Psoas muscle (tissue), 7 donors: ENCODE measurements at regions not wholly inside any gene's neighbourhood (a gene's known extent, or its start where the extent isn't known, plus 50 kb on each side); places are given as distances from the start of the nearest gene placed in this dataset.

Experiments used
- ATAC-seq, 4 donors: fragments of 200-7000 bp; cut with Tn5 transposase; one replicate each; pipeline ENCODE4 v1.9.1; 2020; ENCODE audit warnings: moderate library complexity in 3 of 4, mild to moderate bottlenecking in 2 of 4
- DNase-seq, 2 donors: peaks; one replicate each; pipeline ENCODE4 v3.0.0-alpha.2; 2020
- H3K27ac ChIP-seq: fragments of 200-600 bp; one replicate; pipeline ENCODE4 v1.8.0; 2022
- H3K27me3 ChIP-seq, 3 donors: fragments of 200-600 bp in 1 of 3; one replicate each; pipeline versions ENCODE4 v1.6.1 to v1.8.0; 2013 to 2022; ENCODE audit warnings: low read length in 2 of 3, mild to moderate bottlenecking in 2 of 3, moderate library complexity in 1 of 3; ENCODE audit not compliant: insufficient read depth in 3 of 3
- H3K36me3 ChIP-seq, 2 donors: fragments of 200-600 bp in 1 of 2; one replicate each; pipeline versions ENCODE4 v1.6.1 to v1.8.0; 2013 to 2022; ENCODE audit warnings: low read depth in 1 of 2, mild to moderate bottlenecking in 1 of 2, moderate library complexity in 1 of 2; ENCODE audit not compliant: insufficient read depth in 1 of 2
- H3K4me1 ChIP-seq: fragments of 200-600 bp; one replicate; pipeline ENCODE4 v1.8.0; 2022
- H3K4me3 ChIP-seq: fragments of 200-600 bp; one replicate; pipeline ENCODE4 v1.8.0; 2022; ENCODE audit warnings: mild to moderate bottlenecking
- H3K9me3 ChIP-seq: fragments of 200-600 bp; one replicate; pipeline ENCODE4 v1.8.0; 2022
- CTCF ChIP-seq: fragments of 200-600 bp; IDR thresholded peaks from one replicate; pipeline ENCODE4 v1.8.0; 2022; ENCODE audit warnings: antibody characterized with exemption
- WGBS, 3 donors: extraction: QIAGEN DNeasy Blood & Tissue Kit; methylation state at CpG; one replicate each; pipeline versions ENCODE4 v1.1.6 to v1.1.7; 2013; 5-methylcytosine and 5-hydroxymethylcytosine counted together
- intact Hi-C, 2 donors: fragments of 100-400 bp; cut with DNase I; formaldehyde crosslinking; loops; one replicate each; pipeline versions ENCODE4 v1.11.0 to v1.14.2; 2022
- donor health status: healthy with polysubstance abuse.
- donor health status: DM: no; HTN: no; CAD: no; lungs with moderate emphysema.
- donor health status: Bipolar disorder and iron deficiency.
- donor health status: healthy.
- donor health status: DM: yes; HTN: yes; CAD: no.
- donor health status: DM: no; HTN: no; CAD: no.
- donor health status: DM: yes; HTN: yes; CAD: no.

GRCh38 chr1:81492628-81493027, 308.1 kb upstream of the ADGRL2 start:
- DNase-seq (no peak), ATAC-seq (no peak)
- H3K9me3 ChIP-seq, result peaks cover 7% of the 10 kb centered on the region
- H3K27ac ChIP-seq, result peak overlapping the region; percentile 66
- H3K4me1 ChIP-seq, result peaks cover 16% of the 10 kb centered on the region
- 26 to 42% (median 31%) methylated on average over 1 of the region's 1 CpG for WGBS, 3 donors
- no peaks in the 10 kb centered on the region for H3K27me3 ChIP-seq
- no peaks in the 10 kb centered on the region for H3K36me3 ChIP-seq
- intact Hi-C loops, result no loop called here
- H3K4me3 ChIP-seq, result no peak overlapping the region
- no peak for TF ChIP-seq CTCF

GRCh38 chr1:81490614-81491013, 310.1 kb upstream of the ADGRL2 start:
- Histone ChIP-seq H3K27ac (no peak overlapping the region), H3K4me1 (peaks cover 16% of the 10 kb centered on the region), H3K9me3 (peaks cover 7% of the 10 kb centered on the region), H3K27me3 (no peaks in the 10 kb centered on the region), H3K4me3 (no peak overlapping the region), H3K36me3 (no peaks in the 10 kb centered on the region)
- ATAC-seq (no peak), DNase-seq (no peak)
- intact Hi-C loops, result no loop called here
- 87 to 100% (median 93%) methylated on average over 1 of the region's 1 CpG for WGBS, 3 donors
- no peak for TF ChIP-seq CTCF

- no peaks in the 10 kb centered on the region for H3K27me3 ChIP-seq
- DNase-seq (no peak), ATAC-seq (no peak)
- intact Hi-C loops, result no loop called here
- 95 to 100% (median 99%) methylated on average over 1 of the region's 1 CpG for WGBS, 3 donors
- no peaks in the 10 kb centered on the region for H3K36me3 ChIP-seq
- no peak overlapping the region for H3K27ac ChIP-seq
- peaks cover 7% of the 10 kb centered on the region for H3K9me3 ChIP-seq
- no peak overlapping the region for H3K4me3 ChIP-seq
- TF ChIP-seq CTCF, result no peak
- H3K4me1 ChIP-seq, result peaks cover 16% of the 10 kb centered on the region
Measured at GRCh38 chr1:81489372-81489934, 311.3 kb upstream of the ADGRL2 start.

GRCh38 chr1:81484284-81484683, 316.4 kb upstream of the ADGRL2 start:
- no peaks in the 10 kb centered on the region for H3K4me1 ChIP-seq
- H3K36me3 ChIP-seq, result no peaks in the 10 kb centered on the region
- no peak for DNase-seq
- intact Hi-C loops, result no loop called here
- H3K27me3 ChIP-seq, result no peaks in the 10 kb centered on the region
- H3K27ac ChIP-seq, result no peak overlapping the region
- 80 to 81% (median 80%) methylated on average over 2 of the region's 2 CpGs for WGBS, 3 donors
- H3K9me3 ChIP-seq, result peaks cover under 1% of the 10 kb centered on the region
- TF ChIP-seq CTCF, result no peak
- no peak for ATAC-seq
- H3K4me3 ChIP-seq, result no peak overlapping the region

GRCh38 chr1:81478219-81478618, 322.5 kb upstream of the ADGRL2 start:
- H3K4me3 ChIP-seq, result peak overlapping the region; percentile 15
- H3K27ac ChIP-seq, result no peak overlapping the region
- 14 to 16% (median 15%) methylated on average over 7 of the region's 7 CpGs for WGBS, 3 donors
- no peaks in the 10 kb centered on the region for H3K36me3 ChIP-seq
- ATAC-seq (no peak), DNase-seq (no peak)
- no peaks in the 10 kb centered on the region for H3K27me3 ChIP-seq
- no peak for TF ChIP-seq CTCF
- H3K4me1 ChIP-seq, result peaks cover 4% of the 10 kb centered on the region
- no peaks in the 10 kb centered on the region for H3K9me3 ChIP-seq
- intact Hi-C loops, result no loop called here
